Upper lobe of left lung (tissue), 4 donors: ENCODE measurements at regions not wholly inside any gene's neighbourhood (a gene's known extent, or its start where the extent isn't known, plus 50 kb on each side); places are given as distances from the start of the nearest gene placed in this dataset.

Source experiments
- CTCF ChIP-seq, 6 experiments: fragments of 450-650 bp in 4 of 6; fragments of 200-600 bp in 2 of 6; sonication (generic) in 2 of 6; IDR thresholded peaks; one replicate each; pipeline ENCODE4 v1.5.1; 2016 to 2019; ENCODE audit warnings: antibody characterized with exemption in 6 of 6
- EP300 ChIP-seq, 4 donors: sonication (generic); formaldehyde crosslinking; IDR thresholded peaks; one replicate each; pipeline ENCODE4 v1.5.1; 2017; ENCODE audit warnings: antibody characterized with exemption in 4 of 4, control low read depth in 2 of 4
- POLR2A ChIP-seq, 4 donors: fragments of 450-650 bp; IDR thresholded peaks; one replicate each; pipeline ENCODE4 v1.5.1; 2016 to 2017; ENCODE audit warnings: antibody characterized with exemption in 4 of 4, mild to moderate bottlenecking in 2 of 4
- POLR2AphosphoS5 ChIP-seq, 2 donors: sonication (generic); formaldehyde crosslinking; IDR thresholded peaks; one replicate each; pipeline ENCODE4 v1.5.1; 2017; ENCODE audit warnings: antibody characterized with exemption in 2 of 2

DNA sequence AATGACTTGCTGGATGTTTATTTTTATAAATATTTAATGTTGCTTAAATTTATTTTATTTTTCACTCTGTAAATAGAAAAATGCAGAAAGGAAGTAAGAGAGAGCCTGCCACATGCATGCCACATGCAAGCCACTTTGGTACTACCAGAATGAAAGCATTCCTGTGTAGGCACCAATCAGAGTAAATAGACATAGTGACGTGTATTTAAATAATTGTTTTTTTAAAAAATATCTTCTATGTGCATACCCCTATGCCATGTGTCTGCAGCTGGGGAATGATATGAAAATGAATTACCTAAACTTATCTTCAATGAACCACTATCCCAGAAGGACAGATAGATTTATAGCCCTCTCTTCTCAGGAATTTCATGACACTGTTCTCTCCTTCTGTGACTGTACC, 651.5 kb upstream of the RIOK2 start:
- TF ChIP-seq CTCF (IDR thresholded peaks at IDR 0.05) (no peak), POLR2A (IDR thresholded peaks at IDR 0.05) (no peak), EP300 (IDR thresholded peaks at IDR 0.05) (no peak), POLR2AphosphoS5 (IDR thresholded peaks at IDR 0.05) (no peak)
